ENCODE measurements at regions not wholly inside any gene's neighbourhood (a gene's known extent, or its start where the extent isn't known, plus 50 kb on each side); places are given as distances from the start of the nearest gene placed in this dataset.

GRCh38 chr11:105268404-105269062 lies 129.0 kb upstream of the CARD18 start:
- TF ChIP-seq POLR2A (IDR thresholded peaks at IDR 0.05; ENCODE audit: low read depth, low read length) (no peak), TAF1 (IDR thresholded peaks at IDR 0.05; ENCODE audit: borderline replicate concordance, low read depth, low read length) (no peak)
- DNase-seq (ENCODE audit: insufficient read length), result no peak
- no peak for FAIRE-seq

- no peak for DNase-seq (ENCODE audit: insufficient read length)
- TF ChIP-seq POLR2AphosphoS5 (IDR thresholded peaks at IDR 0.05; ENCODE audit: low read depth, low read length) (no peak), POLR2A (IDR thresholded peaks at IDR 0.05; ENCODE audit: low read depth, low read length) (no peak), TAF1 (IDR thresholded peaks at IDR 0.05; ENCODE audit: borderline replicate concordance, low read depth, low read length) (no peak)
- FAIRE-seq, result no peak
These were observed 126.3 kb upstream of the CARD18 start for GRCh38 chr11:105265845-105266244.

GRCh38 chr11:105260976-105261375 lies 121.4 kb upstream of the CARD18 start:
- TF ChIP-seq POLR2AphosphoS5 (IDR thresholded peaks at IDR 0.05; ENCODE audit: low read depth, low read length), result no peak
- no peak for TF ChIP-seq POLR2A (IDR thresholded peaks at IDR 0.05; ENCODE audit: low read depth, low read length)
- no peak for TF ChIP-seq TAF1 (IDR thresholded peaks at IDR 0.05; ENCODE audit: borderline replicate concordance, low read depth, low read length)
- FAIRE-seq (no peak), DNase-seq (ENCODE audit: insufficient read length) (no peak)

DNA sequence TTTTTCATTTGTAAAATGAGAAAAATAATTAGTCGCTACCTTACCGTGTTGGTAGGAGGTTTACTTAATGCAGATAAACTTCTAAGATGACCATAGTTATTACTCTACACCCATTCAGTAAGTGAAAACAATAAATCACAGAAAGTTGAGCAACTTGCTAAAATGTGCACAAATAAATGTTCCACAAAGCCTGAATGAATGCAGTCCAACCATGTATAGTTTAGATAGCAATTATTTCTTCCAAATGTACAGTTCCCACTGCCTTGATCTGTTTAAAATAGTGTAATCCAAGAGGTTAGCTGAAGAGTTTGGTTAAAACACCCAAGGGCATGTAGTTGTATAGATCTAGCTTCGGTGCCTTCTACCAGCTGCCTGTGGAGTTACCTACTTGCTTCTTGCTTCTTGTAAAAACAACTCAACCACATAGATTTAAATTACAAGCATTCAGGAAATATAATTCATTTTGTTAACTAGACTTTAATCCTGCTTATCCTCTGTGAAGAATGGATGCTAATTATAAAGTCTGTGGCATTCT lies 106.3 kb upstream of the CARD18 start:
- no peak for DNase-seq (ENCODE audit: insufficient read length)
- TF ChIP-seq TAF1 (IDR thresholded peaks at IDR 0.05; ENCODE audit: borderline replicate concordance, low read depth, low read length) (no peak), POLR2AphosphoS5 (IDR thresholded peaks at IDR 0.05; ENCODE audit: low read depth, low read length) (no peak), POLR2A (IDR thresholded peaks at IDR 0.05; ENCODE audit: low read depth, low read length) (no peak)
- FAIRE-seq, result no peak

- DNase-seq (ENCODE audit: insufficient read length) (no peak), FAIRE-seq (no peak)
- TF ChIP-seq TAF1 (IDR thresholded peaks at IDR 0.05; ENCODE audit: borderline replicate concordance, low read depth, low read length) (no peak), POLR2A (IDR thresholded peaks at IDR 0.05; ENCODE audit: low read depth, low read length) (no peak)
These were observed 104.7 kb upstream of the CARD18 start for GRCh38 chr11:105244160-105244825.

- DNase-seq (ENCODE audit: insufficient read length) (no peak), FAIRE-seq (no peak)
- TF ChIP-seq POLR2A (IDR thresholded peaks at IDR 0.05; ENCODE audit: low read depth, low read length), result no peak
- TF ChIP-seq TAF1 (IDR thresholded peaks at IDR 0.05; ENCODE audit: borderline replicate concordance, low read depth, low read length), result no peak
- no peak for TF ChIP-seq POLR2AphosphoS5 (IDR thresholded peaks at IDR 0.05; ENCODE audit: low read depth, low read length)
These were observed 101.6 kb upstream of the CARD18 start for GRCh38 chr11:105241136-105241535.

- FAIRE-seq, result no peak
- no peak for DNase-seq (ENCODE audit: insufficient read length)
- no peak for TF ChIP-seq TAF1 (IDR thresholded peaks at IDR 0.05; ENCODE audit: borderline replicate concordance, low read depth, low read length)
- no peak for TF ChIP-seq POLR2AphosphoS5 (IDR thresholded peaks at IDR 0.05; ENCODE audit: low read depth, low read length)
- TF ChIP-seq POLR2A (IDR thresholded peaks at IDR 0.05; ENCODE audit: low read depth, low read length), result no peak
These were observed 97.1 kb upstream of the CARD18 start for GRCh38 chr11:105236664-105237063.

DNA sequence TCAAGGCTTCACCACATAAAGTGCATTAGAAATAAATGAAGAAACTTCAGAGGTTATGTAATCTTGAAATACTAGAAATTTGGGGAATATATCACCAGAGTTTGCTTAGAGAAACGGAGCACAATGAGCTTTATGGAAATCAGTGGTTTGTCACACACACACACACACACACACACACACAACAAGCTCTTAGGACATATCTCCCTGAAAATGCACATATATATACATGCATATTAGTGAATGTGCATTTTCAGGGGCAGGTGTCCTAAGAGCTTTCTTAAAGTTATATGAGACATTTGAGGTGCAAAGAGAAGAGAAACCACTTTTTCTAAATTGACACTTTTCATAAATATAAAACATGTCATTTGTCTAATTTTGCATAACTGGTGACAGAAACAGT lies 93.7 kb upstream of the CARD18 start:
- no peak for DNase-seq (ENCODE audit: insufficient read length)
- no peak for FAIRE-seq
- TF ChIP-seq POLR2AphosphoS5 (IDR thresholded peaks at IDR 0.05; ENCODE audit: low read depth, low read length) (no peak), TAF1 (IDR thresholded peaks at IDR 0.05; ENCODE audit: borderline replicate concordance, low read depth, low read length) (no peak), POLR2A (IDR thresholded peaks at IDR 0.05; ENCODE audit: low read depth, low read length) (no peak)

DNA sequence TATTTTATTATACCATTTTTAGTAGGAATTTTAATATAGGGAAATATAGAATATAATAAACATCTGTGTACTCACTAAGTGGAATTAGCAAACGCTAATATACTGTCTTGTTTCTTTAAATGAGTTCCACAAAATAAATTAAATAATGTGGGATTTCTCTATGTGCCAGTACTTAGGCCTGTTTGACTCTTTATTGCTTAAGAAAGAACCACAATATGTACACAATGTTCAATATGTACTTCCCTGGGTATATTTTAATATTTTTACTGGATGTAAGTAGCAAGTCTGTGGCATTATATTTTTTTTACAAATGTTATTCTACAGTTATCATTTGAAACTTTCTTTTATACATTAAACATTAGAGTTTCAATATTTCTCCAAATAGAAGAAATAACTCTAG lies 92.5 kb upstream of the CARD18 start:
- TF ChIP-seq POLR2A (IDR thresholded peaks at IDR 0.05; ENCODE audit: low read depth, low read length), result no peak
- no peak for TF ChIP-seq POLR2AphosphoS5 (IDR thresholded peaks at IDR 0.05; ENCODE audit: low read depth, low read length)
- FAIRE-seq, result no peak
- DNase-seq (ENCODE audit: insufficient read length), result no peak

DNA sequence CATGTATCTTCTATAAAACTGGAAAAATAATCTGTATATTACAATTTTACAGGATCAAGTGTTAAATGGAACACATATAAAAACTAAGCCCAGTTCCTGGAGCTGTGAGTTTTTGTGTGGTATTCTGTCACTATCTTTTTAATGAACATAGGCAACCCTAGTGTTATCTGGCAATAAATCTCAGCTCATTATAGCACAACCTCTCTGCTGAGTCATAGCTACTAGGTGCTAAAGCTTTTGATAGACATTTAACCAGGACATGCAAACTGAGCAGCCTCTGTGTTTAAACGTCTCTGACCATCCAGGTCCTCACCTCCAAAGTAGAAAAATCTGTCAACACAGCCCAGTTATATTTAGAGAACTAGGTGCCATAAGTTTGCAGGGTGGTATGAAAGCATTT lies 91.0 kb upstream of the CARD18 start:
- FAIRE-seq (no peak), DNase-seq (ENCODE audit: insufficient read length) (no peak)
- no peak for TF ChIP-seq TAF1 (IDR thresholded peaks at IDR 0.05; ENCODE audit: borderline replicate concordance, low read depth, low read length)
- TF ChIP-seq POLR2A (IDR thresholded peaks at IDR 0.05; ENCODE audit: low read depth, low read length), result no peak
- no peak for TF ChIP-seq POLR2AphosphoS5 (IDR thresholded peaks at IDR 0.05; ENCODE audit: low read depth, low read length)

DNA sequence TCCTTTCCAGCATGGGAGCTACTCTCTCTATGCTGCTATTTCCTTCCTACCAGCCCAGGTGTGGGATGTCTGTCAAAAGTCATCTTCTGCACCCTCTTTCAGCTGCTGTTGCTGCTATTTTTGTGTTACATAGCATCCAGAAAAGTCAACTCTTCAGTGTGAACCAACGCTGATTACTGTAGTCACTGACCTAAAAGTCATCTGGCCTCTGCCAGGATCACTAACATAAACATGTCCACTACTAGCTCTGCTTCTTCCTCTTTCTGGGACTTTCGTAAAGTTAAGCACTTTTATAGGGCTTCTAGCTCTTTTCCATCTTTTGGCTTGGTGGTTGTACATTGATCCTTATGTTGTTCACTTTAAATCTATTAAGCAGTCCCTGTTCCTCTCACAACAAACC lies 90.2 kb upstream of the CARD18 start:
- FAIRE-seq, result no peak
- TF ChIP-seq POLR2AphosphoS5 (IDR thresholded peaks at IDR 0.05; ENCODE audit: low read depth, low read length), result no peak
- TF ChIP-seq TAF1 (IDR thresholded peaks at IDR 0.05; ENCODE audit: borderline replicate concordance, low read depth, low read length), result no peak
- TF ChIP-seq POLR2A (IDR thresholded peaks at IDR 0.05; ENCODE audit: low read depth, low read length), result no peak
- DNase-seq (ENCODE audit: insufficient read length), result no peak

- TF ChIP-seq POLR2A (IDR thresholded peaks at IDR 0.05; ENCODE audit: low read depth, low read length) (no peak), TAF1 (IDR thresholded peaks at IDR 0.05; ENCODE audit: borderline replicate concordance, low read depth, low read length) (no peak)
- FAIRE-seq (no peak), DNase-seq (ENCODE audit: insufficient read length) (no peak)
These were observed 89.7 kb upstream of the CARD18 start for GRCh38 chr11:105229257-105229656.
